Smooth muscle cell (in vitro differentiated cells): ENCODE measurements at regions not wholly inside any gene's neighbourhood (a gene's known extent, or its start where the extent isn't known, plus 50 kb on each side); places are given as distances from the start of the nearest gene placed in this dataset.

Source experiments
- DNase-seq: peaks from one replicate; lab custom pipeline; 2025; ENCODE audit not compliant: unreplicated experiment; lab: John Stamatoyannopoulos, UW
- H2AFZ ChIP-seq: fragments of 200-600 bp; sonication (generic); 2 replicates; pipeline ENCODE4 v1.6.0; 2016; ENCODE audit warnings: antibody characterized with exemption, low read depth, mild to moderate bottlenecking
- H3F3A ChIP-seq: fragments of 200-600 bp; sonication (generic); 2 replicates; pipeline ENCODE4 v1.6.0; 2017; ENCODE audit warnings: antibody characterized with exemption, low read depth
- H3K27ac ChIP-seq: fragments of 200-600 bp; sonication (generic); 2 replicates; pipeline ENCODE4 v1.5.1; 2016; ENCODE audit warnings: low read depth, mild to moderate bottlenecking
- H3K27me3 ChIP-seq: fragments of 200-600 bp; sonication (generic); 2 replicates; pipeline ENCODE4 v1.6.1; 2016; ENCODE audit warnings: low read depth, mild to moderate bottlenecking
- H3K36me3 ChIP-seq: fragments of 200-600 bp; sonication (generic); 2 replicates; pipeline ENCODE4 v1.5.1; 2016; ENCODE audit warnings: low read depth
- H3K4me1 ChIP-seq: fragments of 200-600 bp; sonication (generic); 2 replicates; pipeline ENCODE4 v1.5.1; 2016; ENCODE audit warnings: low read depth
- H3K4me2 ChIP-seq: fragments of 200-600 bp; sonication (generic); 2 replicates; pipeline ENCODE4 v1.6.0; 2016; ENCODE audit warnings: mild to moderate bottlenecking
- H3K4me3 ChIP-seq: fragments of 200-600 bp; sonication (generic); 2 replicates; pipeline ENCODE4 v1.5.1; 2016; ENCODE audit warnings: mild to moderate bottlenecking
- H3K79me2 ChIP-seq: fragments of 200-600 bp; sonication (generic); 2 replicates; pipeline ENCODE4 v1.6.0; 2016; ENCODE audit warnings: low read depth, mild to moderate bottlenecking
- H3K9ac ChIP-seq: fragments of 200-600 bp; sonication (generic); 2 replicates; pipeline ENCODE4 v1.6.0; 2016; ENCODE audit warnings: low read depth
- H3K9me3 ChIP-seq: fragments of 200-600 bp; sonication (generic); replicated peaks from 2 replicates; pipeline ENCODE4 v1.5.1; 2016; ENCODE audit warnings: low read depth
- H4K20me1 ChIP-seq: fragments of 200-600 bp; sonication (generic); 2 replicates; pipeline ENCODE4 v1.6.0; 2016; ENCODE audit warnings: low read depth
- CTCF ChIP-seq: fragments of 200-600 bp; sonication (generic); IDR thresholded peaks from 2 replicates; pipeline ENCODE4 v1.5.1; 2017; ENCODE audit warnings: borderline replicate concordance, mild to moderate bottlenecking, antibody characterized with exemption; ENCODE audit not compliant: insufficient read depth, poor library complexity, severe bottlenecking
- WGBS: methylation state at CpG from one replicate; pipeline ENCODE4 v1.1.7; 2016; ENCODE audit warnings: low lambda C conversion rate; 5-methylcytosine and 5-hydroxymethylcytosine counted together

DNA sequence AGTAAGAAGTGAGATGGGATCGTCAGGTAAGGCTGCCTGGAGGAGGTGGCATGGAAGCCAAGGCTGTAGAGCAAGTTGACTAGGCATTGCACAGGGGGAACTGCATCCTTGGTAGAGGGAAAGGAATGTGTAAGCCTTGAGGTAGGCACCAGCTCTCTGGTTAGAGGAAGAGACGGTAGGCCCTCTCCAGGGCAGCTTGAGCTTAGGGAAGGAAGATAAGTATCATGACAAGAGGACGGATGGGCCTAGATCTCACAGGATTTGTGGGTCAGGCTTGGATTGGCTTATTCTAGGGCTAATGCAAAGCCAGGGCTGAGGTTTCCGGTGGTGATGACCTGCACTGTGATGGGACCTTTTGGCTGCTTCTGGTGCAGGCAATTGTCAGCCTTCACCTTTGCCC lies 1035.8 kb downstream of the TBC1D22A start:
- Histone ChIP-seq H4K20me1 (no peaks in the 10 kb centered on the region), H3K27ac (no peak overlapping the region), H3K4me1 (no peaks in the 10 kb centered on the region), H3K79me2 (no peaks in the 10 kb centered on the region), H3K9me3 (no peaks in the 10 kb centered on the region), H3K9ac (no peak overlapping the region), H3K36me3 (no peaks in the 10 kb centered on the region), H3F3A (no peaks in the 10 kb centered on the region), H2AFZ (no peak overlapping the region), H3K27me3 (no peaks in the 10 kb centered on the region), H3K4me3 (no peak overlapping the region), H3K4me2 (no peak overlapping the region)
- no peak for DNase-seq
- 86% methylated on average over 4 of the region's 4 CpGs for WGBS
- TF ChIP-seq CTCF = no peak

DNA sequence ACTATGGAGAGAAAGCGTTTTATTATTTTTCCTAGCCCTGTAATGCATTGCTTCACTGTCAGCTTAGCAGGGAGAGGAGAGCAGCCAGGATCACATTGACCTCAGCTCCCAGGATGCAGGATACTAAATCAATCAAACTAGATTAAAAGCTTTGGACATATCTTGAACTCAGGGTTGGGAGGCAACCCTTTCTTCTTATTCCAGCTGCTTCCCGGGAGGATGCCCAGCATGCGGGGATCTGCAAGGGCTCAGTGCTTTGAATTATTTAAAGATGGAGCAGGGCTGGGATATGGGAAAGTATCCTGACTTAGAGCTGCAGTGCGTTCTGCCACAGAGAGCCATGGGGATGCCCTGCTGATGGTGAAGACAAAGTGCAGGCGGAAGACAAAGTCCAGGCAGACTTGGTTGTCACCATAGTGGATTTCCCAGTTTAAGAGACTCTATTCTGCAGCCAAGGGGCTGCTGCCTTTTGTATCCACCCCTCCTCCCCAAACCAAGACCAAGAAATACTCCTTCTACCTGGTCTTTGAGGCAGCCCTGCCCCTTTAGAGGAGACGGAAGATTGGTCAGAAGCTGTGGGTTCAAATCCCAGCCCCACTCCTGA lies 1035.0 kb downstream of the TBC1D22A start:
- H3K9ac ChIP-seq = no peak overlapping the region
- H4K20me1 ChIP-seq = no peaks in the 10 kb centered on the region
- H2AFZ ChIP-seq = no peak overlapping the region
- no peaks in the 10 kb centered on the region for H3K36me3 ChIP-seq
- H3K79me2 ChIP-seq = no peaks in the 10 kb centered on the region
- H3F3A ChIP-seq = no peaks in the 10 kb centered on the region
- WGBS = 87% methylated on average over 6 of the region's 6 CpGs
- H3K27ac ChIP-seq = no peak overlapping the region
- H3K4me3 ChIP-seq = no peak overlapping the region
- H3K4me1 ChIP-seq = no peaks in the 10 kb centered on the region
- no peak for DNase-seq
- no peak overlapping the region for H3K4me2 ChIP-seq
- no peaks in the 10 kb centered on the region for H3K9me3 ChIP-seq
- no peak for TF ChIP-seq CTCF
- H3K27me3 ChIP-seq = no peaks in the 10 kb centered on the region

DNA sequence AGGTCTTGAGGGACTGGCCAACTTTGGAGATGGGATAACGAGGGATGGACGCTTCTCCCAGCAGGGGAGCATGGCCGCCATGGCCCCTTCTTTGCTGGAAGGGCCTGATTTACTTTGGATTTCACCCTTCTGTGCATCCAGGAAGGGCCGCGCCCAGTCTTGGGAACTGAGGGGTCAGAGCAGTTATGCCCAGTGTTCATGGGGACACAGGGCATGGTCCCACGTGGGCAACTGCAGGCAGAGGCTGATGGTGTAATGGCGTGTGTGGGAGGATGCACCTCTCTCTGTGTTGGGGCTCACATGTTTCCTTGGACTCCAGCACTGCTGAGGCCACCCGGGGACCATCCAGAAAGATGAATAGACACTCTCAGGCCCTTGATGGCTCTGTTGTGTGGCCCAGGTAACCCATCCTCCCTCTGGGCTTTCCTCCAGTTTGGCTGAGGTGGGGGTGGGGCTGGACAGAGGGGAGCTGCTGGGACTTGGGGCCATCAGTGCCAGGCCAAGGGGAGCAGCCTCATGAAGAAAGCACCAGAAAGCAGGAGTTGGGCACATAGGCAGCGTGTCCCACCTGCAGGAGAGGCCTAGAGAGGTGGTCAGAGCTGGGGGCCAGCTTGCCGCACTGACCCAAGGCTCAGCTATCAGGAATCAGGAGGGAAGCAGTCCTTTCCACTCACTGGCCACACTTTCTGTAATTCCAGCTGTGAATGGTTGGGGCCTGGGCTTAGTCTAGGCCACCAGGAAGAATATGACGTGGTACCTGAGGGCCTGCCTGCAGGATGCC lies 1033.9 kb downstream of the TBC1D22A start:
- no peaks in the 10 kb centered on the region for H3K4me1 ChIP-seq
- no peaks in the 10 kb centered on the region for H4K20me1 ChIP-seq
- no peak overlapping the region for H3K4me2 ChIP-seq
- no peak overlapping the region for H3K9ac ChIP-seq
- no peaks in the 10 kb centered on the region for H3K9me3 ChIP-seq
- H3K27me3 ChIP-seq = no peaks in the 10 kb centered on the region
- no peaks in the 10 kb centered on the region for H3K79me2 ChIP-seq
- DNase-seq = no peak
- no peak overlapping the region for H3K4me3 ChIP-seq
- H3K36me3 ChIP-seq = no peaks in the 10 kb centered on the region
- 91% methylated on average over 11 of the region's 11 CpGs for WGBS
- H3K27ac ChIP-seq = no peak overlapping the region
- no peak overlapping the region for H2AFZ ChIP-seq
- TF ChIP-seq CTCF = no peak
- H3F3A ChIP-seq = no peaks in the 10 kb centered on the region
